Putamen (tissue), 1 donor: ENCODE measurements at regions not wholly inside any gene's neighbourhood (a gene's known extent, or its start where the extent isn't known, plus 50 kb on each side); places are given as distances from the start of the nearest gene placed in this dataset.
"Not testable (repeated sequence)": the region's sequence is repeated elsewhere in the genome, so short reads cannot be mapped to it uniquely, and the experiment has no call there.

Experiments
- DNase-seq: peaks from one replicate; pipeline ENCODE4 v3.0.0-alpha.2; 2016; ENCODE audit warnings: low spot score

DNA sequence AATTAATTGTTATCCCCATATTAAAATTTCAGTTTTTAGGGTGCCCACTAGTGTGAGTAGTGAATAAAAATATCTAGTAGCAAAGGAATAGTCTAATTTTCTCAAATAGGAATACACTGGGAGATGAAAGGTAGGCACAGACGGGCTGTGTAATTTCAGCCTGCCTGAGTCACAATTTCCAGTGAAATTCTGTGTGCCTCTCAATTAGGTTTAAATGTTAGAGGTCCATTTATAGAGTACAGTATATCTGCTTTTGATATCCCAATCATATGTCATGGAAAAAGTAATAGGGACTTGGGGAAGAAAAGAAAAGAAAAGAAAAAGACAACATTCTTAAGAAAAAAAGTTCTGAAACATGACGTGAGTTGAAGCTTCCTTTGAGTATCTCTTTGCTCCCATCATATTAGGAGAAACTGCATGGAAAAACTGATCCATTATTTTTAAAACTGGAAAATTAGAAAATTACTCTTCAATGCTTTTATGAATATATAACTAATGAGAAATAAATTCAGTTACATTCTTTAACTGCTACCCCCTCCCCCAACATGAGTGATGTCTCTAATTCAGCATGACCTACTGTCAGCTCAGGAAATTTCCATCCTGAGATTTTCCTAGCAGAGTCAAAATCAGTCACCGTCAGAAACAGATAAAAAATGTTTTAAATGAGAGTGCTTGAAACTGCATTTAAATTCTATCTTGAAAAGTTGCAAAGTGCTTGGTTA is 473.8 kb upstream of the HSF2 start:
- no peak for DNase-seq

DNA sequence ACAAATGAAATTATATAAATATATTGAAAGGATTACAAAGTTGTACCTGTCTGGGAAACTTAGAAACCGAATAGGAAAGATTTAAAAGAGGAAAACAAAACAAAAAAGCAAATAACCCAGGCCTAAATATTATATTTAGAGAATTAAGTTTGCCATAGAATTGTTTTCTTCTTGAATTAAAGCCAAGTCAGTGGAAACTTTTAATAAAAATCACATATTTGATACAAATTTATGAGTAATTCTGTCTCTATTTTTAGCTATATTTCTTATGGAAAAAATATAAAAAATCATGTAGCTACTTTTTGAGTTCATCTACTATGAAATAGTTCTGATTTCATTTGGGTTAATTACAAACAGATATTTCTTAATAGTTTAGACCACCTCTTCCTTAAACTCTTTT is 470.2 kb upstream of the HSF2 start:
- no peak for DNase-seq

- peak; percentile 4 for DNase-seq
These were observed 467.1 kb upstream of the HSF2 start for GRCh38 chr6:121932076-121932991.

- no peak for DNase-seq
These were observed 465.0 kb upstream of the HSF2 start for GRCh38 chr6:121934451-121934850.

GRCh38 chr6:121940728-121941127 is 458.7 kb upstream of the HSF2 start:
- no peak for DNase-seq

DNA sequence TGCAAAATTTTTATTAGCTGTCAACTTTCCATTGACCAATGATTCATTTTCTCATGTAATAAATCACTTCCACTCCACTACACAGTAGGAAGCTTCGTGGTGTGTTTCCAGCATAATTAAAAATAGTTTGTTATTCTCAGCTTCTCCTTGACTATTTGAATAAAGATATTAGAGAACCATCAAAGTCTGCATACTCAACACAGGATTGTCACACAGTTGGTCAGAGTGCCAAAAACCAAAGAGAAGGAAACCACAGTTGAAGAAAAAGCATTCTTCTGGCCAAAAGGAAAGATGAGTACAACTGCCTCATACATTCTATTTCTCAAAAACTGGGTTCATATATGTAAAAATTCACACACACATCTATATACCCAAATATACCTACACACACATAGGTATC is 455.1 kb upstream of the HSF2 start:
- DNase-seq = no peak

DNA sequence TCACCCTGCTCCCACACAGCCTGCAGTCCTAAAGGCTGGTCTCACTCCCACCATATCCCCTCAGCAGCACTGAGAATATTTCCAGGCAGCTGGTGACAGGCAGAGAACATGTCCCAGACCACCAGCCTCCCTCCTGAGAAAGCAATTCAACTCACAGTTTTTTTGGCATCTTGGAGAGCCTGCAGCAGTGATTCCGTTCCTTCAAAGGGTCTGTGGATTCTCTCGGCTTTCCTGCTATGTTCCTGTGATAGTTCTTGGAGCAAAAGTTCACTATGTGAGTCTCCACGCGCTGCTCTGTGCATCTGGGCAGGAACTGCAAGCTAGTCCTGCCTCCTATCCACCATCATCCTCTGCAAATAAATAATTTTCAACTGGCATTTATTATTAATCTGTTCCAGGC is 448.3 kb upstream of the HSF2 start:
- DNase-seq = no peak

- DNase-seq = no peak
These were observed 447.5 kb upstream of the HSF2 start for GRCh38 chr6:121951918-121952379.

DNA sequence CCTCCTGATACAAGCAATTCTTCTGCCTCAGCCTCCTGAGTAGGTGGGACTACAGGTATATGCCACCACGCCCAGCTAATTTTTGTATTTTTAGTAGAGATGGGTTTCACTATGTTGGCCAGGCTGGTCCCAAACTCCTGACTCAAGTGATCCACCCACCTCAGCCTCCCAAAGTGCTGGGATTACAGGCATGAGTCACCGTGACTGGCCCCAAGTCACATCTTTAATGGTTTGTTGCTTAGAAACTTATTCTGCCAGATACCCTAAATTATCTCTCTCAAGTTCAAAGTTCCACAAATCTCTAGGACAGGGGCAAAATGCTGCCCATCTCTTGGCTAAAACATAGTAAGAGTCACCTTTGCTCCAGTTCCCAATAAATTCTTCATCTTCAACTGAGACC is 444.1 kb upstream of the HSF2 start:
- not testable (repeated sequence) for DNase-seq

- no peak for DNase-seq
These were observed 442.7 kb upstream of the HSF2 start for GRCh38 chr6:121956782-121957181.

DNA sequence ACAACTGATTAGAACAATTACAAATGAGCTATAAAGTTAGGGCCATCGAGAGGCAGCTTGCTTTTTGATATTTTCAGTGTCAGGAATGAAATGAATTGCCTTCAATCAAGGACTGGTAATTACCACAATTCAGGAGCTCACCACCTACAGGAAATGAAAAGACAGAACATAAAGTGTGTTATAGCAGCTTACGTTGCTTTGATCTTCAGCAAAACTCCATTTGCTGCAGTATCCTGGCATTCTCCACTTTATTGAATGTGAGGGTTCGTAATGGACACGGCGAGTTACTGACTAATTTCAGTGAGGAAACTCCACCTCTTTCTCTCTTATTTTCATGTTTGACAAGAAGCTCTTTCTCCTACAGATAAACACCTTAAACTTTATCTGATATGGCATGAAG is 440.0 kb upstream of the HSF2 start:
- no peak for DNase-seq

DNA sequence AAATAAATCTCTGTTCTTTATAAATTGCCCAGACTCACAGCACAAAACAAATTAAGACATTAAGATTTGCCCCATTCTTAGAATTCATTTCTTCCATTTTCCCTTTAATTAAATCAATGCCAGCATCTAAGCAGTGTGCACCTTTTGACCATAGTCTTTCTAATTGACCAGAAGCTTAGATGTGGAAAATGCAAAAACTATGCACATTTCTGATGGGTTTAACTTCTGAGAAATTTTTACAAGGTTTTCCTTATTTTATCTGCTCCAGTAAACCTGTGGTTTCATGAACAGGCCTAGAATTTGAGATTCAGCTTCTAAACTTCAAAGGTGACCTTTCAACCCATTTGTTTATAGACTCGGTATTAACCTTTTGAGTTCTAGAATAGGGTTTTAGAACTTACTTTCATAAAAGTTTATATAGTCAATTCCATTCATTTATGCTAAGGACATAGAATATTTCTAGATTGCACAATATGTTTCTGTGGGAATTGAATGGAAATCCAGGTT is 437.8 kb upstream of the HSF2 start:
- DNase-seq = no peak

DNA sequence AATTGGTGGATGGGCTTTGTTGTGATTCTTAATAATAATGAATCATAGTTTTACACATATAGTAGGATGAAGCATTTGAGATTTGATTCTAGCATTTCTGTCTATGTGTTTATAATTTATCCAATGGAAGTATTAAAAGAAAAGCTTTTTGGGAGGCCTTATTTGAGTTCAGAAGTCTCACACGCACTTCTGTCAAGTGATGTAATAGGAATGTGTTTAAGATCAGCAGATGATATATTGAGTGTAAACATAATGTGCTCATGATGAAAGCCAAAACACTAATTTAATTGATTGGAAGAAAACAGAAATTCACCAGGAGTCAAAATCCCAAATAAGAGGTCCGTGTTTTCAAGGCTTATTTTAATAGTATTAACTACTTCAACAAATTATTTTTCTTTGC is 435.6 kb upstream of the HSF2 start:
- DNase-seq = no peak

DNA sequence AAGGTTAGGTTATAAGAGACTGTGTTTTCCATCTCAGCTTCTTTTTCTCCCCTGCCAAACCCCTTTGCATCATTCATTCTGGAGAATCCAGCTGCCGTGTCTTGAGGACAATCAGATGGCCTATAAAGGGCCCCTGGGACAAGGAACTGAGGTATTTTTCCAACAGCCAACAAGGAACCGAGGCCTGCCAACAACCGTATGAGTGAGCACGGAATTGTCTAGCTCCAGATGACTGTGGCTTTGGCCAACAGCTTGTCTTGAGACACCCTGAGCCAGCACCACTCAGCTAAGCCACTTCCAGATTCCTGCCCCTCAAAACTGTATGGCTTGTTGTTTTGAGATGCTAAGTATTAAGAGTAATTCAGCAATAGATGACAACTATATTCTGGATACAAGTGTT is 433.7 kb upstream of the HSF2 start:
- no peak for DNase-seq

GRCh38 chr6:121967631-121968030 is 431.8 kb upstream of the HSF2 start:
- DNase-seq = no peak

GRCh38 chr6:121971931-121972335 is 427.5 kb upstream of the HSF2 start:
- DNase-seq = no peak

GRCh38 chr6:121984956-121985355 is 414.5 kb upstream of the HSF2 start:
- DNase-seq = no peak

DNA sequence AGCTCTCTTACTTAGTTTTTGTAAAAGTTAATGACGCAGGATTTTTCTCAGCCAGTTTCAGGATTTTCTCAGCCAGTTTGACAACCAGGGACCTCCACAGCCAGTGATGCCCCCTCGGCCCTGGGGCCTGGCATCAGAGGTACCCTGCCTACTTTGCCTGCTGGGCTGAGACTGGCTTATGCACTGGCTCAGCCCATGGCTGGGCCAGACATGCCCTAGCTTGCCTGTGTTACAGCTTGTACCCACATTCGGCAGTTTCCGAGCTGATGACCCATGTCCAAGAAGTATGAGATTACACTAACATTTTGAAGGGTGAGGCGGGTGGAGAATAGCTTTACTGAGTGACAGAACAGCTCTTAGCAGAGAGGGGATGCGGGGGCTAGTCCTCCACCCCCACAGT is 406.1 kb upstream of the HSF2 start:
- DNase-seq = no peak

- no peak for DNase-seq
These were observed 404.5 kb upstream of the HSF2 start for GRCh38 chr6:121994919-121995318.

DNA sequence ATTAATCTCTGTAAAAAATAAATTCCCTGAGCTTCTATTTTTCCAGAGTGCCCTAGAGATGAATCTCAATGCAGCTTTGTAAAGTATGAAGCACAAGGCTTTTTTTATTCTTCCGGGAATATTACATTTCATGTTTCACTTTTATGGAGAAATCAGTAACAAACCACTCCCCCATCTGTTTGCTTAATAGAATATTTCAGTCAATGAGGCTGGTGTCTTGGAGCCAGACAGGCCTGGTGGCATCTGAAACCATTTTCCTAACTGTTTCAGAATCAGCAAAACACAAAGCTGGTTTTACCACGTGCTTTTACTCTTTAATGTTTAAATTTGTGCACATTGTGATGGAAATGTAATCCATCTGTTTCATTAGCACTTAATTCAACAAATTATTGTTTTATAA is 400.8 kb upstream of the HSF2 start:
- no peak for DNase-seq

GRCh38 chr6:121999456-122000065 is 399.9 kb upstream of the HSF2 start:
- DNase-seq = no peak

- DNase-seq = no peak
These were observed 393.8 kb upstream of the HSF2 start for GRCh38 chr6:122005661-122006060.

DNA sequence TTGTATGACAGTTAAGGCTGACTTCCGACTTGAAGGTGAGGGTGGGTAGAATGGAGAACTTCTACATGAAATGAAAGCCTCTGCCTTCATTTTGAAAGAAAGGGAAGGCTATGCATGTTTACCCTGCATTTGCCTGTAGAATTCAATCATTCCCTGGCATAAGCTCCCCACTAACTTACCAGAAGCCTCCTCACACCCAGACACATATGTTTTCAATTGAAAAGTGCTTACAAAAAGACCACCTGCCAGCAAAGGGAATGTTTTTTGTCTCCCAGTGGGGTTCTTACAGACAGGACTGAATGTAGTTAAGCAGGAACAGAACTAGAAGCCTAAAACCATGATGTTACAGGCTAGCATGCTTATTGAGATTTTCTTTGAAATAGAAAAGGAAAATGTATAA is 392.1 kb upstream of the HSF2 start:
- no peak for DNase-seq
